ENCODE measurements at regions not wholly inside any gene's neighbourhood (a gene's known extent, or its start where the extent isn't known, plus 50 kb on each side); places are given as distances from the start of the nearest gene placed in this dataset.

GRCh38 chr18:30492552-30493129 lies 549.9 kb downstream of the DSC3 start:
- TF ChIP-seq CTCF (optimal IDR thresholded peaks at IDR 0.05 in 1 of 3, IDR thresholded peaks at IDR 0.05 in 1 of 3, conservative IDR thresholded peaks at IDR 0.05 in 1 of 3; ENCODE audit: extremely low read depth in 1 of 3, insufficient read depth in 2 of 3, low read length in 3 of 3) (no peak), EZH2 (IDR thresholded peaks at IDR 0.05; ENCODE audit: low read length) (no peak)

All from keratinocyte (primary cell).